H1 (cell line): ENCODE measurements at regions not wholly inside any gene's neighbourhood (a gene's known extent, or its start where the extent isn't known, plus 50 kb on each side); places are given as distances from the start of the nearest gene placed in this dataset.

ENCODE experiments used
- CTCF ChIA-PET: fragments of 300-600 bp; sonication (Branson Sonifier 250); formaldehyde crosslinking; loops from one replicate; lab custom pipeline; 2021; ENCODE audit not compliant: partially characterized antibody; lab: Charles Lee
- POLR2A ChIA-PET: fragments of 300-600 bp; sonication (Branson Sonifier 250); formaldehyde crosslinking; loops from one replicate; lab custom pipeline; 2021; ENCODE audit warnings: inconsistent platforms; ENCODE audit not compliant: partially characterized antibody; lab: Charles Lee
- DNase-seq, 2 experiments: peaks; one replicate each; pipeline versions ENCODE4 v3.0.0 to v3.0.0-alpha.2; 2010 to 2022; ENCODE audit warnings: low spot score in 2 of 2, low read depth in 1 of 2, mixed read lengths in 1 of 2
- FAIRE-seq: peaks from 2 replicates; lab custom pipeline; 2011; peaks lifted over from hg19 to GRCh38; lab: Jason Lieb, UNC
- H2AFZ ChIP-seq: 2 replicates; pipeline ENCODE4 v1.8.1; 2012; ENCODE audit warnings: low read length, inconsistent platforms
- H2AK5ac ChIP-seq: 2 replicates; pipeline ENCODE4 v1.6.1; 2013; ENCODE audit warnings: low read depth, low read length
- H2BK120ac ChIP-seq: replicated peaks from 2 replicates; pipeline ENCODE3; 2013; ENCODE audit warnings: low read depth, low read length, inconsistent platforms
- H2BK12ac ChIP-seq: 2 replicates; pipeline ENCODE4 v1.6.1; 2013; ENCODE audit warnings: low read depth, low read length
- H2BK15ac ChIP-seq: 2 replicates; pipeline ENCODE4 v1.6.1; 2013; ENCODE audit warnings: low read length
- H2BK20ac ChIP-seq: 2 replicates; pipeline ENCODE4 v1.6.1; 2013; ENCODE audit warnings: low read length
- H2BK5ac ChIP-seq: 2 replicates; pipeline ENCODE4 v1.6.1; 2013; ENCODE audit warnings: low read depth, low read length
- H3K14ac ChIP-seq: 2 replicates; pipeline ENCODE4 v1.6.1; 2013; ENCODE audit warnings: inconsistent platforms; ENCODE audit not compliant: insufficient read length
- H3K18ac ChIP-seq: 2 replicates; pipeline ENCODE4 v1.6.1; 2013; ENCODE audit warnings: low read length; ENCODE audit errors: extremely low read depth
- H3K23ac ChIP-seq: 2 replicates; pipeline ENCODE4 v1.6.1; 2013; ENCODE audit warnings: inconsistent platforms; ENCODE audit not compliant: insufficient read length
- H3K23me2 ChIP-seq: 2 replicates; pipeline ENCODE4 v1.6.1; 2013; ENCODE audit warnings: low read depth, low read length
- H3K27ac ChIP-seq: 2 replicates; pipeline ENCODE4 v1.6.1; 2011; ENCODE audit warnings: low read depth, low read length, inconsistent platforms
- H3K27me3 ChIP-seq, 4 experiments: replicated peaks in 1 of 4; 1 replicate in 1 of 4; 2 replicates in 3 of 4; pipeline versions ENCODE4 v1.6.1 to v1.8.1; 2011 to 2013; ENCODE audit warnings: low read length in 3 of 4, mild to moderate bottlenecking in 3 of 4, inconsistent platforms in 2 of 4, mixed read lengths in 2 of 4, moderate library complexity in 1 of 4; ENCODE audit not compliant: control insufficient read depth in 3 of 4, insufficient read depth in 3 of 4; ENCODE audit errors: extremely low read depth in 1 of 4
- H3K36me3 ChIP-seq, 4 experiments: 2 replicates each; pipeline versions ENCODE4 v1.6.1 to v1.8.1; 2011 to 2013; ENCODE audit warnings: mild to moderate bottlenecking in 4 of 4, low read length in 3 of 4, moderate library complexity in 2 of 4, control low read depth in 1 of 4, inconsistent platforms in 1 of 4; ENCODE audit not compliant: insufficient read depth in 4 of 4, control insufficient read depth in 2 of 4
- H3K4ac ChIP-seq: replicated peaks from 2 replicates; pipeline ENCODE3; 2013; ENCODE audit warnings: low read length, low read depth, mixed read lengths, inconsistent platforms; ENCODE audit not compliant: insufficient read length
- H3K4me1 ChIP-seq, 4 experiments: replicated peaks in 1 of 4; 1 replicate in 1 of 4; 2 replicates in 3 of 4; pipeline versions ENCODE4 v1.6.1 to v1.8.1; 2011 to 2013; ENCODE audit warnings: low read length in 3 of 4, inconsistent platforms in 2 of 4, mixed read lengths in 1 of 4; ENCODE audit not compliant: insufficient read depth in 4 of 4, control insufficient read depth in 3 of 4
- H3K4me2 ChIP-seq, 2 experiments: 2 replicates each; pipeline versions ENCODE4 v1.6.1 to v1.8.1; 2011 to 2013; ENCODE audit warnings: low read depth in 2 of 2, low read length in 2 of 2, control low read depth in 1 of 2, inconsistent platforms in 1 of 2, mild to moderate bottlenecking in 1 of 2; ENCODE audit not compliant: insufficient read depth in 1 of 2
- H3K4me3 ChIP-seq, 4 experiments: fragments of 200-600, 300-600 bp in 1 of 4; sonication (generic), shearing (Covaris generic), sonication (Bioruptor Twin) in 1 of 4; 2 replicates each; pipeline versions ENCODE4 v1.5.1 to v1.8.1; 2011 to 2016; ENCODE audit warnings: low read length in 4 of 4, low read depth in 3 of 4, control low read depth in 2 of 4, inconsistent platforms in 2 of 4, mild to moderate bottlenecking in 2 of 4, mixed read lengths in 1 of 4, moderate library complexity in 1 of 4; ENCODE audit not compliant: insufficient read depth in 2 of 4; ENCODE audit errors: extremely low read depth in 1 of 4
- H3K56ac ChIP-seq: replicated peaks from 2 replicates; pipeline ENCODE3; 2013; ENCODE audit warnings: low read depth, mild to moderate bottlenecking, mixed read lengths, low read length, inconsistent platforms; ENCODE audit not compliant: insufficient read length
- H3K79me1 ChIP-seq: 2 replicates; pipeline ENCODE4 v1.6.1; 2013; ENCODE audit warnings: low read depth, low read length, control low read depth
- H3K79me2 ChIP-seq, 2 experiments: 2 replicates each; pipeline versions ENCODE4 v1.6.1 to v1.8.1; 2012 to 2013; ENCODE audit warnings: low read length in 2 of 2, mild to moderate bottlenecking in 2 of 2, inconsistent platforms in 1 of 2; ENCODE audit not compliant: insufficient read depth in 2 of 2, control insufficient read depth in 1 of 2
- H3K9ac ChIP-seq, 4 experiments: replicated peaks in 1 of 4; 1 replicate in 1 of 4; 2 replicates in 3 of 4; pipeline versions ENCODE4 v1.6.1 to v1.8.1; 2011 to 2013; ENCODE audit warnings: low read depth in 3 of 4, low read length in 3 of 4, control low read depth in 2 of 4, mild to moderate bottlenecking in 2 of 4, moderate library complexity in 2 of 4, inconsistent platforms in 1 of 4; ENCODE audit errors: extremely low read depth in 1 of 4
- H3K9me3 ChIP-seq, 2 experiments: 2 replicates each; pipeline versions ENCODE4 v1.6.1 to v1.8.1; 2012 to 2013; ENCODE audit warnings: mild to moderate bottlenecking in 2 of 2, moderate library complexity in 2 of 2, control low read depth in 1 of 2, inconsistent platforms in 1 of 2, low read depth in 1 of 2, low read length in 1 of 2, mixed read lengths in 1 of 2; ENCODE audit not compliant: insufficient read depth in 2 of 2
- H4K20me1 ChIP-seq, 2 experiments: replicated peaks in 1 of 2; 2 replicates each; pipeline versions ENCODE3 to v1.8.1; 2011 to 2013; ENCODE audit warnings: inconsistent platforms in 2 of 2, low read length in 2 of 2, mild to moderate bottlenecking in 1 of 2; ENCODE audit not compliant: insufficient read depth in 2 of 2, control insufficient read depth in 1 of 2
- H4K5ac ChIP-seq: 2 replicates; pipeline ENCODE4 v1.6.1; 2013; ENCODE audit warnings: low read length, low read depth, mixed read lengths, inconsistent platforms; ENCODE audit not compliant: insufficient read length
- H4K8ac ChIP-seq: 2 replicates; pipeline ENCODE4 v1.8.0; 2013; ENCODE audit warnings: mild to moderate bottlenecking, moderate library complexity, low read length, inconsistent platforms; ENCODE audit not compliant: insufficient read depth; ENCODE audit errors: extremely low read depth
- H4K91ac ChIP-seq: replicated peaks from 2 replicates; pipeline ENCODE3; 2013; ENCODE audit warnings: low read length, mixed read lengths, inconsistent platforms; ENCODE audit not compliant: insufficient read length
- BCL11A ChIP-seq, 2 experiments: IDR thresholded peaks; one replicate each; pipeline ENCODE4 v1.6.1; 2011; ENCODE audit warnings: low read depth in 2 of 2, low read length in 2 of 2, mild to moderate bottlenecking in 2 of 2
- BRCA1 ChIP-seq: IDR thresholded peaks from 2 replicates; pipeline ENCODE4 v1.6.1; 2012; ENCODE audit warnings: low read depth, low read length, improper control_type of control experiment
- CEBPB ChIP-seq: IDR thresholded peaks from 2 replicates; pipeline ENCODE4 v1.6.1; 2012; ENCODE audit warnings: low read depth, low read length
- CREB1 ChIP-seq: IDR thresholded peaks from 2 replicates; pipeline ENCODE4 v1.6.1; 2012; ENCODE audit warnings: inconsistent platforms
- CTCF ChIP-seq, 3 experiments: IDR thresholded peaks; 1 replicate in 2 of 3; 2 replicates in 1 of 3; pipeline versions ENCODE4 v1.5.1 to v1.6.1; 2011; ENCODE audit warnings: low read length in 3 of 3, mild to moderate bottlenecking in 3 of 3, inconsistent platforms in 2 of 3, low read depth in 1 of 3, moderate library complexity in 1 of 3; ENCODE audit not compliant: insufficient read depth in 1 of 3; ENCODE audit errors: control extremely low read depth in 1 of 3
- KDM1A ChIP-seq: fragments of 200-600, 300-600 bp; sonication (generic); IDR thresholded peaks from 2 replicates; pipeline ENCODE4 v1.7.1; 2016; ENCODE audit warnings: mild to moderate bottlenecking, low read length, borderline replicate concordance
- SAP30 ChIP-seq: fragments of 300-600 bp; sonication (generic); IDR thresholded peaks from 2 replicates; pipeline ENCODE4 v1.7.1; 2012; ENCODE audit warnings: low read length, moderate library complexity, mild to moderate bottlenecking, inconsistent platforms; ENCODE audit not compliant: insufficient read depth, insufficient replicate concordance
- SIX5 ChIP-seq: IDR thresholded peaks from 2 replicates; pipeline ENCODE4 v1.6.1; 2011; ENCODE audit warnings: mild to moderate bottlenecking, low read depth, low read length
- SP4 ChIP-seq: IDR thresholded peaks from 2 replicates; pipeline ENCODE4 v1.6.1; 2012; ENCODE audit warnings: low read length, inconsistent platforms
- WGBS, 2 experiments: shearing (Covaris generic) in 1 of 2; methylation state at CpG; one replicate each; pipeline versions ENCODE4 v1.1.6 to v1.1.7; 2013 to 2015; ENCODE audit warnings: low lambda C conversion rate in 2 of 2, mixed read lengths in 2 of 2, inconsistent platforms in 1 of 2, low coverage in 1 of 2, missing lambda C conversion rate in 1 of 2; ENCODE audit not compliant: insufficient replicate concordance in 2 of 2, insufficient coverage in 1 of 2, insufficient read length in 1 of 2; ENCODE audit errors: extremely low coverage in 1 of 2, missing lambda C conversion rate in 1 of 2; 5-methylcytosine and 5-hydroxymethylcytosine counted together

DNA sequence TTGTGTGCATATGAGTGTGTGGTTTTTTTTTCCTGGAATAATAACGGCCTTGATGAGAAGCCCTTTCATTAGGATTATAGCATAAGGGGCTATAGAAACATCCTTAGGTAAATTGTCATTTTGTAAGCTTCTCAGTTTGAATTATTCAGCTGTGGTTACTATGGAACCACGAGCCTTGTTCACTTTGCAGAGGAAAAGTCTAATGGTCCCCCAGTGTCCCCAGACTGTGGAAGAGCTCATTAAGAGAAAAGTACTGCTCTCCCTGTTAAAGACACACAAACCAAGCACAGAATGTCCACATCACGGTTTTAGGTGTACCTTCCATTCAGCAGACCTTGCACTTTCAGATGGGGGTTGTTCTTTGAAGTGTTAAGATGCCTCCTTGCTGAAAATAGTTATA is 199.3 kb upstream of the DEPDC1 start:
- no peak overlapping the region for H3K14ac ChIP-seq
- H4K91ac ChIP-seq, result no peak overlapping the region
- H3K36me3 ChIP-seq, result no peaks in the 10 kb centered on the region
- no peak overlapping the region for H2AK5ac ChIP-seq
- no peak overlapping the region for H2BK120ac ChIP-seq
- no peaks in the 10 kb centered on the region for H3K9me3 ChIP-seq
- no peak overlapping the region for H3K9ac ChIP-seq
- no peak overlapping the region for H3K23ac ChIP-seq
- H4K5ac ChIP-seq, result no peak overlapping the region
- POLR2A ChIA-PET, result no interaction called here
- H3K27ac ChIP-seq, result no peak overlapping the region
- no peaks in the 10 kb centered on the region for H4K20me1 ChIP-seq
- no peak for DNase-seq
- TF ChIP-seq CTCF (IDR thresholded peaks at IDR 0.05; ENCODE audit: control extremely low read depth in 1 of 3, insufficient read depth in 1 of 3, low read depth in 1 of 3, low read length in 3 of 3) (no peak), SIX5 (no peak), BCL11A (IDR thresholded peaks at IDR 0.05; ENCODE audit: low read depth in 2 of 2, low read length in 2 of 2) (no peak), CREB1 (no peak), CEBPB (no peak), SP4 (no peak), KDM1A (no peak), BRCA1 (no peak), SAP30 (no peak)
- H2BK15ac ChIP-seq, result no peak overlapping the region
- H3K56ac ChIP-seq, result no peak overlapping the region
- no peaks in the 10 kb centered on the region for H3K79me2 ChIP-seq
- no peak overlapping the region for H3K4ac ChIP-seq
- H3K4me1 ChIP-seq, result no peaks in the 10 kb centered on the region
- H3K4me3 ChIP-seq, result no peak overlapping the region
- no peaks in the 10 kb centered on the region for H3K79me1 ChIP-seq
- H2BK20ac ChIP-seq, result no peak overlapping the region
- no peak overlapping the region for H2BK5ac ChIP-seq
- no peak overlapping the region for H3K18ac ChIP-seq
- no peak overlapping the region for H3K4me2 ChIP-seq
- H2BK12ac ChIP-seq, result no peak overlapping the region
- no peak overlapping the region for H2AFZ ChIP-seq
- no peaks in the 10 kb centered on the region for H3K23me2 ChIP-seq
- FAIRE-seq, result no peak
- H3K27me3 ChIP-seq, result no peaks in the 10 kb centered on the region
- CTCF ChIA-PET, result no interaction called here
- WGBS, 2 experiments, result 100% methylated on average over 3 of the region's 3 CpGs; no CpG with 5 or more reads in 1 of the 2 experiments
- H4K8ac ChIP-seq, result no peak overlapping the region
